Gastroesophageal sphincter (tissue), 3 donors: ENCODE measurements at regions not wholly inside any gene's neighbourhood (a gene's known extent, or its start where the extent isn't known, plus 50 kb on each side); places are given as distances from the start of the nearest gene placed in this dataset.

Experiments
- CTCF ChIP-seq, 4 experiments: fragments of 200-600 bp in 2 of 4; fragments of 450-650 bp in 2 of 4; sonication (generic) in 1 of 4; IDR thresholded peaks; one replicate each; pipeline ENCODE4 v1.5.1; 2017 to 2019; ENCODE audit warnings: antibody characterized with exemption in 4 of 4, mild to moderate bottlenecking in 2 of 4, moderate library complexity in 2 of 4
- EP300 ChIP-seq: sonication (generic); formaldehyde crosslinking; IDR thresholded peaks from one replicate; pipeline ENCODE4 v1.6.1; 2017; ENCODE audit warnings: antibody characterized with exemption, mild to moderate bottlenecking
- POLR2A ChIP-seq, 2 donors: fragments of 450-650 bp; IDR thresholded peaks; one replicate each; pipeline ENCODE4 v1.6.1; 2017; ENCODE audit warnings: antibody characterized with exemption in 2 of 2, mild to moderate bottlenecking in 2 of 2, moderate library complexity in 1 of 2
- POLR2AphosphoS5 ChIP-seq: sonication (generic); formaldehyde crosslinking; IDR thresholded peaks from one replicate; pipeline ENCODE4 v1.6.1; 2017; ENCODE audit warnings: antibody characterized with exemption

GRCh38 chr6:90753820-90754643, 167.2 kb upstream of the MAP3K7 start:
- TF ChIP-seq CTCF (IDR thresholded peaks at IDR 0.05) = no peak
- TF ChIP-seq POLR2A (IDR thresholded peaks at IDR 0.05) = no peak
- TF ChIP-seq EP300 = no peak
- no peak for TF ChIP-seq POLR2AphosphoS5
